CD4-positive, alpha-beta memory T cell (primary cell): ENCODE measurements at regions not wholly inside any gene's neighbourhood (a gene's known extent, or its start where the extent isn't known, plus 50 kb on each side); places are given as distances from the start of the nearest gene placed in this dataset.

ENCODE experiments used
- CTCF ChIA-PET: fragments of 350-600 bp; sonication (Branson Sonifier 250); formaldehyde crosslinking; loops from one replicate; lab custom pipeline; 2021; ENCODE audit warnings: inconsistent platforms; ENCODE audit not compliant: partially characterized antibody; lab: Charles Lee
- POLR2A ChIA-PET: fragments of 350-600 bp; sonication (Branson Sonifier 250); formaldehyde crosslinking; loops from one replicate; lab custom pipeline; 2021; ENCODE audit not compliant: partially characterized antibody; lab: Charles Lee
- DNase-seq, 5 donors: peaks; one replicate each; pipeline versions ENCODE4 v3.0.0 to v3.0.0-alpha.2; 2020 to 2022; ENCODE audit warnings: mixed read lengths in 1 of 5
- H3K27ac ChIP-seq: one replicate; pipeline ENCODE4 v1.7.0; 2013; ENCODE audit warnings: low read depth, low read length
- H3K27me3 ChIP-seq: 2 replicates; pipeline ENCODE4 v1.7.0; 2013; ENCODE audit warnings: mild to moderate bottlenecking, low read length, moderate library complexity; ENCODE audit not compliant: insufficient read depth
- H3K36me3 ChIP-seq: 2 replicates; pipeline ENCODE4 v1.7.0; 2013; ENCODE audit warnings: mild to moderate bottlenecking, low read length, moderate library complexity; ENCODE audit not compliant: insufficient read depth
- H3K4me1 ChIP-seq: 2 replicates; pipeline ENCODE4 v1.7.0; 2013; ENCODE audit warnings: mild to moderate bottlenecking, low read length, moderate library complexity; ENCODE audit not compliant: insufficient read depth
- H3K4me3 ChIP-seq, 2 donors: one replicate each; pipeline ENCODE4 v1.7.0; 2013; ENCODE audit warnings: low read length in 2 of 2, mild to moderate bottlenecking in 1 of 2
- H3K9me3 ChIP-seq, 2 donors: one replicate each; pipeline ENCODE4 v1.7.0; 2013; ENCODE audit warnings: low read length in 2 of 2, control low read depth in 1 of 2; ENCODE audit not compliant: control insufficient read depth in 1 of 2
- H3K27ac Mint-ChIP-seq, 7 donors: one replicate each; pipeline ENCODE4 v1.8.0; 2020 to 2021; ENCODE audit warnings: mixed read lengths in 7 of 7, mild to moderate bottlenecking in 6 of 7, inconsistent platforms in 3 of 7, moderate library complexity in 3 of 7
- H3K27me3 Mint-ChIP-seq, 2 donors: one replicate each; pipeline ENCODE4 v1.8.0; 2020 to 2021; ENCODE audit warnings: mixed read lengths in 2 of 2
- H3K36me3 Mint-ChIP-seq, 2 donors: one replicate each; pipeline ENCODE4 v1.8.0; 2020 to 2021; ENCODE audit warnings: mixed read lengths in 2 of 2, inconsistent platforms in 1 of 2, mild to moderate bottlenecking in 1 of 2
- H3K4me1 Mint-ChIP-seq, 4 donors: one replicate each; pipeline ENCODE4 v1.8.0; 2020 to 2021; ENCODE audit warnings: mixed read lengths in 4 of 4, mild to moderate bottlenecking in 1 of 4
- H3K4me3 Mint-ChIP-seq, 8 donors: one replicate each; pipeline ENCODE4 v1.8.0; 2020 to 2021; ENCODE audit warnings: mixed read lengths in 8 of 8, mild to moderate bottlenecking in 7 of 8, moderate library complexity in 6 of 8, inconsistent platforms in 3 of 8
- H3K9me3 Mint-ChIP-seq, 8 donors: one replicate each; pipeline ENCODE4 v1.8.0; 2020 to 2021; ENCODE audit warnings: mixed read lengths in 8 of 8, mild to moderate bottlenecking in 5 of 8, inconsistent platforms in 3 of 8, moderate library complexity in 1 of 8
- intact Hi-C: fragments of 100-400 bp; cut with micrococcal nuclease; formaldehyde crosslinking; loops from one replicate; pipeline ENCODE4 v1.15.1; 2023

DNA sequence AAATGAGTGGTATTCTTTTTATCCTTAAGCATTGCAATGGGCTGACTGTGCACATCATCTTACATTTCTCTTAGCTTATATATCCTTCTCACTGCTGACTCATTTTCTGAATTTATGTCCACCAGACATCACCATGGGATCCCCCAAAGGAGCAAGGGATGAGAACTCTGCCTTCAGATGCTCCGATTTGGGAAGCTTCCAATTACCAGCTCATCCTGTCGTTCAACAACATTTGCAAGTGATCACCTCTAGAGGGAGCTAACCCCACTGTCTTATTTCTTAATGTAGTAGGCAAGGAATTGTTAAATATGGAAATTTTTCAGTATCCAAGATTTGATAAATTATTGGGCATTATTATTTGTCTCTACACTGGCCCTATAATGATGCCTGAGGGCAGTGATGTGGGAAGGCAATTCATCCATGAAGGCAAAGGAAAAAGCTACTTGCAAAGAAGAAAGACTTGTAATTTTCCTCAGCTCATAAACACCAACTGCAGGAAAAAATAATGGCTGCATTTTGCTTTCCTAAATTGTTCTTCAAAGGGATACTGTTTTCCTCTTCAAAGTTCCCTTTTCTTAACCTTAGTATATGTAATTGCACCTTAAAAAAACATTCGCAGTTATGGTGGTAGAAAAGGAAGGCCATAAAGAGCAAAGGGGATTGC, 102.4 kb upstream of the FSHB start:
- CTCF ChIA-PET: interaction anchor here (1.2 to 3.9 kb wide), 8 partner anchors 10 to 286 kb away, joined by 3 to 39 read pairs (median 6); no protein-coding TSS in a partner anchor
- no peaks in the 10 kb centered on the region for H3K36me3 Mint-ChIP-seq
- H3K36me3 ChIP-seq: no peaks in the 10 kb centered on the region
- H3K27ac Mint-ChIP-seq: no peak overlapping the region
- no peaks in the 10 kb centered on the region for H3K27me3 ChIP-seq
- H3K4me3 Mint-ChIP-seq: no peak overlapping the region
- POLR2A ChIA-PET: no interaction called here
- no peak overlapping the region for H3K4me3 ChIP-seq
- H3K9me3 Mint-ChIP-seq: no peaks in the 10 kb centered on the region
- DNase-seq: no peak
- H3K9me3 ChIP-seq: no peaks in the 10 kb centered on the region
- no peaks in the 10 kb centered on the region for H3K4me1 Mint-ChIP-seq
- peaks cover 0 to 2% of the 10 kb centered on the region in 2 donors for H3K27me3 Mint-ChIP-seq
- intact Hi-C loops: no loop called here
- no peak overlapping the region for H3K27ac ChIP-seq
- H3K4me1 ChIP-seq: no peaks in the 10 kb centered on the region

- POLR2A ChIA-PET: no interaction called here
- Mint-ChIP-seq H3K27me3 (peaks cover 0 to 2% of the 10 kb centered on the region in 2 donors), H3K4me1 (no peaks in the 10 kb centered on the region), H3K4me3 (no peak overlapping the region), H3K27ac (no peak overlapping the region), H3K36me3 (no peaks in the 10 kb centered on the region), H3K9me3 (no peaks in the 10 kb centered on the region)
- CTCF ChIA-PET: interaction anchor here (1.4 kb wide), 1 partner anchor 14 kb away, joined by 3 read pairs; no protein-coding TSS in a partner anchor
- Histone ChIP-seq H3K9me3 (no peaks in the 10 kb centered on the region), H3K36me3 (no peaks in the 10 kb centered on the region), H3K4me3 (no peak overlapping the region), H3K27ac (no peak overlapping the region), H3K27me3 (no peaks in the 10 kb centered on the region), H3K4me1 (no peaks in the 10 kb centered on the region)
- intact Hi-C loops: no loop called here
- no peak for DNase-seq
Observed at GRCh38 chr11:30131535-30131934, 99.3 kb upstream of the FSHB start.

DNA sequence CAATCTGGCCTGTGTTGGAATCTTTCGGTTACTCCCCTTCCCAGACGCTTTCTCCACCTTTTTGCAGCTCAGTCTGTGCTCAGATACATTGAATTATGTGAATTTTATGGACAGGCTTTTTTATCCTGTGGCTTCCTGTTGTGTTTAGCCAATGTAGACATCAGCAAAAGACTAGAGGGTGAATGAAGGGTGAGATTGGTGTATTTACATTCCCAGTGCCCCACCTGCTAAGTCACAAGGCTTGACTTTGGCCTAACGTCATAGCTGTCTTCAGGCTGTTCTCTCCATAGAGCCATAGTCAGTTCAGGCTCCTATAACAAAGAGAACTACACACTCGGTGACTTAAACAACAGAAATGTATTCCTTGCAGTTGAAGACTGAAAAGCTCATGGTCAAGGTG, 97.5 kb upstream of the FSHB start:
- intact Hi-C loops: no loop called here
- no peaks in the 10 kb centered on the region for H3K27me3 ChIP-seq
- no peaks in the 10 kb centered on the region for H3K36me3 ChIP-seq
- Mint-ChIP-seq H3K9me3 (peaks cover 0 to 2% (median 0%) of the 10 kb centered on the region in 8 donors), H3K36me3 (no peaks in the 10 kb centered on the region), H3K4me1 (no peaks in the 10 kb centered on the region), H3K4me3 (no peak overlapping the region), H3K27ac (no peak overlapping the region), H3K27me3 (no peaks in the 10 kb centered on the region)
- DNase-seq: no peak
- H3K27ac ChIP-seq: no peak overlapping the region
- no peaks in the 10 kb centered on the region for H3K4me1 ChIP-seq
- no peak overlapping the region for H3K4me3 ChIP-seq
- POLR2A ChIA-PET: no interaction called here
- no peaks in the 10 kb centered on the region for H3K9me3 ChIP-seq
- CTCF ChIA-PET: interaction anchor here (3.7 kb wide), 1 partner anchor 9 kb away, joined by 28 read pairs; no protein-coding TSS in a partner anchor

GRCh38 chr11:30143098-30143705, 87.6 kb upstream of the FSHB start:
- H3K27ac Mint-ChIP-seq: no peak overlapping the region
- peaks cover 1 to 4% of the 10 kb centered on the region in 2 donors for H3K27me3 Mint-ChIP-seq
- no peaks in the 10 kb centered on the region for H3K36me3 Mint-ChIP-seq
- H3K27me3 ChIP-seq: no peaks in the 10 kb centered on the region
- H3K9me3 ChIP-seq: no peaks in the 10 kb centered on the region
- H3K36me3 ChIP-seq: no peaks in the 10 kb centered on the region
- ChIA-PET CTCF (interaction anchor here (0.6 to 4.2 kb wide), 14 partner anchors 9 to 484 kb away, joined by 3 to 59 read pairs (median 5); no protein-coding TSS in a partner anchor), POLR2A (no interaction called here)
- H3K4me1 ChIP-seq: no peaks in the 10 kb centered on the region
- DNase-seq: peak in 3 of 5 donors; percentile 3 to 18 (median 4)
- no peak overlapping the region for H3K27ac ChIP-seq
- H3K9me3 Mint-ChIP-seq: no peaks in the 10 kb centered on the region
- no peaks in the 10 kb centered on the region for H3K4me1 Mint-ChIP-seq
- intact Hi-C loops: no loop called here
- H3K4me3 ChIP-seq: no peak overlapping the region
- no peak overlapping the region for H3K4me3 Mint-ChIP-seq

- intact Hi-C loops: no loop called here
- H3K27me3 Mint-ChIP-seq: peaks cover 7 to 10% of the 10 kb centered on the region in 2 donors
Observed at GRCh38 chr11:30147293-30147692, 83.5 kb upstream of the FSHB start.

DNA sequence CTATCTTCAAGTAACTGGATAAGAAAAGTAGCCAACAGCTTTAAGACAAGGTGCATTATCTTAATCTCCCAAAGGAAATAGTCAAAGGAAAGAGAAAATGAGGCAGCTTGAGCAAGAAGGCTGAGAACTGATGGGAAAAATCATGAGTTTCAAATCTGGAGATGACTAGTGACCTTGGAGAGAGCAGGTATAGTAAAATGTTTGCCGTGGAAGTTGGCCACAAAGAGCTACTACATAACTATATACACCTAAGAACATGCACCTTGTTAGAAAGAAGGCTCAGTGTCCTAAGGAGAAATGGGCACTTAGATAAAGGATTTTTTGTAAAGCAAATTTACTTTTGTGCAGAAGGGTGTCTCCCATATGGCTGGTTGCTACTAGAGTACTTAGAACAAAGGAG, 80.8 kb upstream of the FSHB start:
- no peak overlapping the region for H3K27ac ChIP-seq
- H3K9me3 Mint-ChIP-seq: no peaks in the 10 kb centered on the region
- no peak overlapping the region for H3K27ac Mint-ChIP-seq
- H3K36me3 ChIP-seq: no peaks in the 10 kb centered on the region
- H3K4me1 Mint-ChIP-seq: no peaks in the 10 kb centered on the region
- ChIA-PET CTCF (interaction anchor here (7.7 kb wide), 1 partner anchor 8 kb away, joined by 59 read pairs; no protein-coding TSS in a partner anchor), POLR2A (no interaction called here)
- no peaks in the 10 kb centered on the region for H3K36me3 Mint-ChIP-seq
- H3K4me1 ChIP-seq: no peaks in the 10 kb centered on the region
- no peak for DNase-seq
- peaks cover 6 to 10% of the 10 kb centered on the region in 2 donors for H3K27me3 Mint-ChIP-seq
- H3K4me3 Mint-ChIP-seq: no peak overlapping the region
- no peaks in the 10 kb centered on the region for H3K27me3 ChIP-seq
- no peak overlapping the region for H3K4me3 ChIP-seq
- no peaks in the 10 kb centered on the region for H3K9me3 ChIP-seq
- intact Hi-C loops: no loop called here

More at GRCh38 chr11:30147293-30147692, 83.5 kb upstream of the FSHB start:
- no peak for DNase-seq
- Mint-ChIP-seq H3K27ac (no peak overlapping the region), H3K4me1 (no peaks in the 10 kb centered on the region), H3K9me3 (no peaks in the 10 kb centered on the region), H3K4me3 (no peak overlapping the region), H3K36me3 (no peaks in the 10 kb centered on the region)
- H3K4me1 ChIP-seq: no peaks in the 10 kb centered on the region
- no peak overlapping the region for H3K27ac ChIP-seq
- H3K27me3 ChIP-seq: no peaks in the 10 kb centered on the region
- no peaks in the 10 kb centered on the region for H3K9me3 ChIP-seq
- CTCF ChIA-PET: no interaction called here
- H3K36me3 ChIP-seq: no peaks in the 10 kb centered on the region
- POLR2A ChIA-PET: no interaction called here
- H3K4me3 ChIP-seq: no peak overlapping the region

- H3K4me1 Mint-ChIP-seq: no peaks in the 10 kb centered on the region
- intact Hi-C loops: no loop called here
- POLR2A ChIA-PET: no interaction called here
- peaks cover 6 to 10% of the 10 kb centered on the region in 2 donors for H3K27me3 Mint-ChIP-seq
- H3K27ac ChIP-seq: no peak overlapping the region
- no peaks in the 10 kb centered on the region for H3K36me3 ChIP-seq
- DNase-seq: no peak
- no peak overlapping the region for H3K27ac Mint-ChIP-seq
- CTCF ChIA-PET: interaction anchor here (7.7 kb wide), 1 partner anchor 8 kb away, joined by 59 read pairs; no protein-coding TSS in a partner anchor
- H3K4me3 Mint-ChIP-seq: no peak overlapping the region
- no peak overlapping the region for H3K4me3 ChIP-seq
- H3K9me3 ChIP-seq: no peaks in the 10 kb centered on the region
- no peaks in the 10 kb centered on the region for H3K9me3 Mint-ChIP-seq
- H3K4me1 ChIP-seq: no peaks in the 10 kb centered on the region
- H3K36me3 Mint-ChIP-seq: no peaks in the 10 kb centered on the region
- no peaks in the 10 kb centered on the region for H3K27me3 ChIP-seq
Observed at GRCh38 chr11:30150425-30150824, 80.4 kb upstream of the FSHB start.
